SK-N-MC (cell line): ENCODE measurements at regions not wholly inside any gene's neighbourhood (a gene's known extent, or its start where the extent isn't known, plus 50 kb on each side); places are given as distances from the start of the nearest gene placed in this dataset.

Source experiments
- EZH2 ChIP-seq: fragments of 200-600 bp; sonication (generic); IDR thresholded peaks from one replicate; pipeline ENCODE4 v1.6.1; 2017; ENCODE audit warnings: antibody characterized with exemption
- FOXP2 ChIP-seq: optimal IDR thresholded peaks from 2 replicates; pipeline ENCODE3; 2011; ENCODE audit warnings: mild to moderate bottlenecking, moderate library complexity; ENCODE audit not compliant: insufficient read depth; ENCODE audit errors: extremely low read length, control extremely low read depth
- POLR2AphosphoS5 ChIP-seq: IDR thresholded peaks from 2 replicates; pipeline ENCODE4 v1.6.1; 2012; ENCODE audit warnings: mild to moderate bottlenecking, low read depth, low read length, borderline replicate concordance

DNA sequence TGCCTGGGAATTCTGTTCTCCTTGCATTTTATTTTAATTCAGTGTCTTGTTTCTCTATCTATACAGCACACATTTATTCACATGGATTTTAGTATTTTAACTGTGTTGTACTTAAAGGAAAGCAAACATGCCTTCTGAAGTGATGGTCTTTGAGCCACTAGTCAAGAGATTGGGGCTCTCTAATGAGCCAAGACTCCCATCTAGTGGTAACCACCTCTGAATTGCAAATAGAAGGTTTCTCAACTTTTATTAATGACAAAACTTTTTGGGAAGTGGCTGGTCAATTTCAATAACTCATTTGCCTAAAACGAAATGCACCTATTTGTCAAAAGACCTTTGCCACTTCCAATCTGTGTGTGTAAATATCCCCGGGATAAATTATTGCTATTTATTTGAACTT, 199.6 kb downstream of the LTN1 start:
- TF ChIP-seq FOXP2 = no peak
- no peak for TF ChIP-seq EZH2
- no peak for TF ChIP-seq POLR2AphosphoS5
